ENCODE measurements at regions not wholly inside any gene's neighbourhood (a gene's known extent, or its start where the extent isn't known, plus 50 kb on each side); places are given as distances from the start of the nearest gene placed in this dataset.

GRCh38 chr2:215615803-215616174, 179.9 kb upstream of the FN1 start:
- Histone ChIP-seq H3K9me3 (ENCODE audit: control insufficient read depth, insufficient read depth, low read length) (no peaks in the 10 kb centered on the region), H3K4me1 (ENCODE audit: control insufficient read depth, insufficient read depth, low read length) (peaks cover 2% of the 10 kb centered on the region), H3K27me3 (ENCODE audit: control insufficient read depth, insufficient read depth, low read length) (no peaks in the 10 kb centered on the region), H3K4me3 (ENCODE audit: low read length) (no peak overlapping the region), H3K36me3 (ENCODE audit: control insufficient read depth, insufficient read depth, low read length) (no peaks in the 10 kb centered on the region), H3K27ac (ENCODE audit: low read length) (no peak overlapping the region)
- Mint-ChIP-seq H3K36me3 (no peaks in the 10 kb centered on the region), H3K27ac (no peak overlapping the region), H3K27me3 (ENCODE audit: low read depth in 2 of 2) (peaks cover 3 to 41% of the 10 kb centered on the region in 2 donors), H3K4me3 (no peak overlapping the region), H3K9me3 (peaks cover 0 to 2% of the 10 kb centered on the region in 2 donors), H3K4me1 (no peaks in the 10 kb centered on the region)
- no peak for TF ChIP-seq CTCF (IDR thresholded peaks at IDR 0.05)
- WGBS (ENCODE audit: insufficient coverage): 70% methylated on average over 3 of the region's 3 CpGs
- no peak for ATAC-seq
- intact Hi-C loops (cut with micrococcal nuclease): no loop called here
- DNase-seq: no peak

GRCh38 chr2:215615067-215615802, 179.4 kb upstream of the FN1 start:
- DNase-seq: no peak
- intact Hi-C loops (cut with micrococcal nuclease): no loop called here

GRCh38 chr2:215614296-215614695, 178.4 kb upstream of the FN1 start:
- ATAC-seq: no peak

More at GRCh38 chr2:215615067-215615802, 179.4 kb upstream of the FN1 start:
- Mint-ChIP-seq H3K4me3 (no peak overlapping the region), H3K36me3 (no peaks in the 10 kb centered on the region), H3K4me1 (no peaks in the 10 kb centered on the region), H3K9me3 (peaks cover 0 to 2% of the 10 kb centered on the region in 2 donors), H3K27ac (no peak overlapping the region), H3K27me3 (ENCODE audit: low read depth in 2 of 2) (peaks cover 3 to 35% of the 10 kb centered on the region in 2 donors)
- no peaks in the 10 kb centered on the region for H3K27me3 ChIP-seq (ENCODE audit: control insufficient read depth, insufficient read depth, low read length)
- H3K4me3 ChIP-seq (ENCODE audit: low read length): no peak overlapping the region
- H3K36me3 ChIP-seq (ENCODE audit: control insufficient read depth, insufficient read depth, low read length): no peaks in the 10 kb centered on the region
- TF ChIP-seq CTCF (IDR thresholded peaks at IDR 0.05): no peak
- no peak for ATAC-seq
- WGBS (ENCODE audit: insufficient coverage): 90% methylated on average over 32 of the region's 32 CpGs
- H3K4me1 ChIP-seq (ENCODE audit: control insufficient read depth, insufficient read depth, low read length): peaks cover 2% of the 10 kb centered on the region
- no peaks in the 10 kb centered on the region for H3K9me3 ChIP-seq (ENCODE audit: control insufficient read depth, insufficient read depth, low read length)
- H3K27ac ChIP-seq (ENCODE audit: low read length): no peak overlapping the region

More at GRCh38 chr2:215614296-215614695, 178.4 kb upstream of the FN1 start:
- DNase-seq: no peak
- intact Hi-C loops (cut with micrococcal nuclease): no loop called here
- peaks cover 3 to 26% of the 10 kb centered on the region in 2 donors for H3K27me3 Mint-ChIP-seq (ENCODE audit: low read depth in 2 of 2)
- Histone ChIP-seq H3K4me3 (ENCODE audit: low read length) (no peak overlapping the region), H3K27ac (ENCODE audit: low read length) (no peak overlapping the region), H3K4me1 (ENCODE audit: control insufficient read depth, insufficient read depth, low read length) (no peaks in the 10 kb centered on the region), H3K36me3 (ENCODE audit: control insufficient read depth, insufficient read depth, low read length) (no peaks in the 10 kb centered on the region), H3K9me3 (ENCODE audit: control insufficient read depth, insufficient read depth, low read length) (no peaks in the 10 kb centered on the region), H3K27me3 (ENCODE audit: control insufficient read depth, insufficient read depth, low read length) (no peaks in the 10 kb centered on the region)
- WGBS (ENCODE audit: insufficient coverage): 91% methylated on average over 3 of the region's 7 CpGs
- H3K9me3 Mint-ChIP-seq: peaks cover 0 to 2% of the 10 kb centered on the region in 2 donors
- no peak overlapping the region for H3K27ac Mint-ChIP-seq
- no peak overlapping the region for H3K4me3 Mint-ChIP-seq
- no peaks in the 10 kb centered on the region for H3K4me1 Mint-ChIP-seq
- no peaks in the 10 kb centered on the region for H3K36me3 Mint-ChIP-seq
- no peak for TF ChIP-seq CTCF (IDR thresholded peaks at IDR 0.05)

Measured in natural killer cell (primary cell).